Smooth muscle cell (in vitro differentiated cells): ENCODE measurements at regions not wholly inside any gene's neighbourhood (a gene's known extent, or its start where the extent isn't known, plus 50 kb on each side); places are given as distances from the start of the nearest gene placed in this dataset.

Experiments used
- DNase-seq: peaks from one replicate; lab custom pipeline; 2025; ENCODE audit not compliant: unreplicated experiment; lab: John Stamatoyannopoulos, UW
- H2AFZ ChIP-seq: fragments of 200-600 bp; sonication (generic); 2 replicates; pipeline ENCODE4 v1.6.0; 2016; ENCODE audit warnings: antibody characterized with exemption, low read depth, mild to moderate bottlenecking
- H3F3A ChIP-seq: fragments of 200-600 bp; sonication (generic); 2 replicates; pipeline ENCODE4 v1.6.0; 2017; ENCODE audit warnings: antibody characterized with exemption, low read depth
- H3K27ac ChIP-seq: fragments of 200-600 bp; sonication (generic); 2 replicates; pipeline ENCODE4 v1.5.1; 2016; ENCODE audit warnings: low read depth, mild to moderate bottlenecking
- H3K27me3 ChIP-seq: fragments of 200-600 bp; sonication (generic); 2 replicates; pipeline ENCODE4 v1.6.1; 2016; ENCODE audit warnings: low read depth, mild to moderate bottlenecking
- H3K36me3 ChIP-seq: fragments of 200-600 bp; sonication (generic); 2 replicates; pipeline ENCODE4 v1.5.1; 2016; ENCODE audit warnings: low read depth
- H3K4me1 ChIP-seq: fragments of 200-600 bp; sonication (generic); 2 replicates; pipeline ENCODE4 v1.5.1; 2016; ENCODE audit warnings: low read depth
- H3K4me2 ChIP-seq: fragments of 200-600 bp; sonication (generic); 2 replicates; pipeline ENCODE4 v1.6.0; 2016; ENCODE audit warnings: mild to moderate bottlenecking
- H3K4me3 ChIP-seq: fragments of 200-600 bp; sonication (generic); 2 replicates; pipeline ENCODE4 v1.5.1; 2016; ENCODE audit warnings: mild to moderate bottlenecking
- H3K79me2 ChIP-seq: fragments of 200-600 bp; sonication (generic); 2 replicates; pipeline ENCODE4 v1.6.0; 2016; ENCODE audit warnings: low read depth, mild to moderate bottlenecking
- H3K9ac ChIP-seq: fragments of 200-600 bp; sonication (generic); 2 replicates; pipeline ENCODE4 v1.6.0; 2016; ENCODE audit warnings: low read depth
- H3K9me3 ChIP-seq: fragments of 200-600 bp; sonication (generic); replicated peaks from 2 replicates; pipeline ENCODE4 v1.5.1; 2016; ENCODE audit warnings: low read depth
- H4K20me1 ChIP-seq: fragments of 200-600 bp; sonication (generic); 2 replicates; pipeline ENCODE4 v1.6.0; 2016; ENCODE audit warnings: low read depth
- WGBS: methylation state at CpG from one replicate; pipeline ENCODE4 v1.1.7; 2016; ENCODE audit warnings: low lambda C conversion rate; 5-methylcytosine and 5-hydroxymethylcytosine counted together
- TF ChIP-seq, protein P1 (sequence below): fragments of 200-600 bp; sonication (generic); IDR thresholded peaks from 2 replicates; pipeline ENCODE4 v1.5.1; 2017; ENCODE audit warnings: borderline replicate concordance, mild to moderate bottlenecking, antibody characterized with exemption; ENCODE audit not compliant: insufficient read depth, poor library complexity, severe bottlenecking

DNA sequence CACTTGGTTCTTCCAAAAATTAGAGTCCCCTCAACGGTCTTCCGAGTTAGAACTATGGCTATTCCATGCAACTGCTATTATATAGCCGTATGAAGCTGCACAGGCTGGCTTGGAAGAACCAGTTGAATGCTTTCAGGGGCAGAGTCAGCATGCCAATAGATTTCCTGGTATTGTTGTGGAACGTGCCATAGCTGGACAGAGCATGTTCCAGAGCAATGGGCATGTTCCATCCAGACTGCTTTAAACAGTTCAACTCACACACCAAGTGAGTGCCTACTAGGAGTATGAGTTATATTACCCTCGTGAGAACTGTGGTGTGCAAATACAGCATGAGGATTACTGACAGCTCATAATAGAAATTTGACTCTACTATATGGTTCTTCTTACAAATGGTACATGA is 682.0 kb downstream of the SATB2 start:
- Histone ChIP-seq H3K27me3 (no peaks in the 10 kb centered on the region), H3K4me2 (no peak overlapping the region), H3K4me3 (no peak overlapping the region), H4K20me1 (no peaks in the 10 kb centered on the region), H3K36me3 (no peaks in the 10 kb centered on the region), H3K27ac (no peak overlapping the region), H3K4me1 (no peaks in the 10 kb centered on the region), H2AFZ (no peak overlapping the region), H3K9me3 (no peaks in the 10 kb centered on the region), H3K79me2 (no peaks in the 10 kb centered on the region), H3F3A (no peaks in the 10 kb centered on the region), H3K9ac (no peak overlapping the region)
- WGBS, result 81% methylated on average over 5 of the region's 5 CpGs
- no peak for DNase-seq
- TF ChIP-seq, protein P1, sequence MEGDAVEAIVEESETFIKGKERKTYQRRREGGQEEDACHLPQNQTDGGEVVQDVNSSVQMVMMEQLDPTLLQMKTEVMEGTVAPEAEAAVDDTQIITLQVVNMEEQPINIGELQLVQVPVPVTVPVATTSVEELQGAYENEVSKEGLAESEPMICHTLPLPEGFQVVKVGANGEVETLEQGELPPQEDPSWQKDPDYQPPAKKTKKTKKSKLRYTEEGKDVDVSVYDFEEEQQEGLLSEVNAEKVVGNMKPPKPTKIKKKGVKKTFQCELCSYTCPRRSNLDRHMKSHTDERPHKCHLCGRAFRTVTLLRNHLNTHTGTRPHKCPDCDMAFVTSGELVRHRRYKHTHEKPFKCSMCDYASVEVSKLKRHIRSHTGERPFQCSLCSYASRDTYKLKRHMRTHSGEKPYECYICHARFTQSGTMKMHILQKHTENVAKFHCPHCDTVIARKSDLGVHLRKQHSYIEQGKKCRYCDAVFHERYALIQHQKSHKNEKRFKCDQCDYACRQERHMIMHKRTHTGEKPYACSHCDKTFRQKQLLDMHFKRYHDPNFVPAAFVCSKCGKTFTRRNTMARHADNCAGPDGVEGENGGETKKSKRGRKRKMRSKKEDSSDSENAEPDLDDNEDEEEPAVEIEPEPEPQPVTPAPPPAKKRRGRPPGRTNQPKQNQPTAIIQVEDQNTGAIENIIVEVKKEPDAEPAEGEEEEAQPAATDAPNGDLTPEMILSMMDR, result no peak

DNA sequence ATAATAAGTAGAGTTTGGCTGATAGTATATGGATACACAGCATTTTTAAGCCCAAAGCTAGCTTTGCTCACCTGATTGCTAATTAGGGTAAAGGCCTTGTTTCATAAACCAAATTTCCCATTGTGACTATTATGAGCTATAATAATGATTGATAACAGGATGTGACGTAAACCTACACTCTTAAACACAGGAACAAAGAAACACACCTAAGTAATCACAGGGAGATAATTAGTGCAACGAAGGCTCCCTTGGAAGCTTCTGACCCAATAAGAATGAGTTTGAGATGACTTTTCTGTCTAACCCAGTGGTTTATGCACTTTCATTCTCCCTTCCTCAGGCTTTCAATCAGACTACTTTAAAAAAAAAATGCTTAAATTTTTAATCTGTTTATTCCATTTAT is 683.2 kb downstream of the SATB2 start:
- Histone ChIP-seq H2AFZ (no peak overlapping the region), H3K4me3 (no peak overlapping the region), H3K4me1 (no peaks in the 10 kb centered on the region), H3K27me3 (no peaks in the 10 kb centered on the region), H3K27ac (no peak overlapping the region), H3F3A (no peaks in the 10 kb centered on the region), H3K79me2 (no peaks in the 10 kb centered on the region), H3K36me3 (no peaks in the 10 kb centered on the region), H3K4me2 (no peak overlapping the region), H4K20me1 (no peaks in the 10 kb centered on the region), H3K9me3 (no peaks in the 10 kb centered on the region), H3K9ac (no peak overlapping the region)
- TF ChIP-seq, protein P1, result no peak
- no peak for DNase-seq
- WGBS, result 87% methylated on average over 2 of the region's 2 CpGs

DNA sequence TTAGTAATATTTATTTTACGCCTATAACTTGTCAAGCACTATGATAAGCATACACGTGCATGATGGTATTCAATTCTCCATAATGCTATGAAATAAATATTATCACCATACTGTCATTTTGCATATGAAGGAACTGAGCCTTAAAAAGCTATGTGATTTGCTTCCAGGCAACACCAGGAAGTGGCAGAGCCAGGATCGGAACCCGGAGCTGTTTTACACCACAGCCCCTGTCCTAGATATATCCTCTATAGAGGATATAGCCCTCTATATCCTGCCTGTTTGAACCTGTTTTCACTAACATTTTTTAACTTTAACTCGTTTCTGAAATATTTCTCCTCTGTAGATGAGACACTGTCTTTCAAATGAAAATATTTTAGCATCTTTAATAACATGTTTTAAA is 690.0 kb downstream of the SATB2 start:
- H3K27ac ChIP-seq, result no peak overlapping the region
- no peaks in the 10 kb centered on the region for H3K27me3 ChIP-seq
- no peak overlapping the region for H3K4me3 ChIP-seq
- no peaks in the 10 kb centered on the region for H4K20me1 ChIP-seq
- no peak overlapping the region for H3K9ac ChIP-seq
- no peaks in the 10 kb centered on the region for H3F3A ChIP-seq
- DNase-seq, result no peak
- WGBS, result 86% methylated on average over 5 of the region's 5 CpGs
- no peaks in the 10 kb centered on the region for H3K9me3 ChIP-seq
- TF ChIP-seq, protein P1, result no peak
- no peaks in the 10 kb centered on the region for H3K36me3 ChIP-seq
- H3K4me2 ChIP-seq, result no peak overlapping the region
- no peaks in the 10 kb centered on the region for H3K4me1 ChIP-seq
- H2AFZ ChIP-seq, result no peak overlapping the region
- no peaks in the 10 kb centered on the region for H3K79me2 ChIP-seq

DNA sequence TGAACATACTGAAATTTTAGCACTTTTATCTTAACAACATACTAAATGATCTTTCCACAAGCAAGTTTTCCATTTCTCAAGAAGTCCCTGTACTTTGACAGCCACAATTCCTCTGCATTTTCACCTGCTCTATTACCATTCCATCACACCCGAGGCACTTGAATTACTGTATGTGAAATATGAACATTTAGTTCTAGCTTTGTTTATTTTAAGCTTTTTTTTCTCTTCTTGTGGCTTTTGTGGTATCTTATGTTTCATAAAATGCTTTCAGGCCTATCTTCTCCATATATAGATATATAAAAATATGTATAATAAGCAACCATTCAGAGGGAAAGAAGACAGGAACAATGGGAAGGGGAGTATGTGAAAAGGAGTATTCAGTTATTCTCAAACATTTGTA is 693.9 kb downstream of the SATB2 start:
- no peaks in the 10 kb centered on the region for H3K36me3 ChIP-seq
- H3F3A ChIP-seq, result no peaks in the 10 kb centered on the region
- no peaks in the 10 kb centered on the region for H3K4me1 ChIP-seq
- no peaks in the 10 kb centered on the region for H3K9me3 ChIP-seq
- no peaks in the 10 kb centered on the region for H3K79me2 ChIP-seq
- H2AFZ ChIP-seq, result no peak overlapping the region
- H3K4me2 ChIP-seq, result no peak overlapping the region
- H3K27me3 ChIP-seq, result no peaks in the 10 kb centered on the region
- H4K20me1 ChIP-seq, result no peaks in the 10 kb centered on the region
- no peak overlapping the region for H3K27ac ChIP-seq
- H3K4me3 ChIP-seq, result no peak overlapping the region
- DNase-seq, result no peak
- H3K9ac ChIP-seq, result no peak overlapping the region
- TF ChIP-seq, protein P1, result no peak
- 78% methylated on average over 1 of the region's 1 CpG for WGBS
